ENCODE measurements at regions not wholly inside any gene's neighbourhood (a gene's known extent, or its start where the extent isn't known, plus 50 kb on each side); places are given as distances from the start of the nearest gene placed in this dataset.

DNA sequence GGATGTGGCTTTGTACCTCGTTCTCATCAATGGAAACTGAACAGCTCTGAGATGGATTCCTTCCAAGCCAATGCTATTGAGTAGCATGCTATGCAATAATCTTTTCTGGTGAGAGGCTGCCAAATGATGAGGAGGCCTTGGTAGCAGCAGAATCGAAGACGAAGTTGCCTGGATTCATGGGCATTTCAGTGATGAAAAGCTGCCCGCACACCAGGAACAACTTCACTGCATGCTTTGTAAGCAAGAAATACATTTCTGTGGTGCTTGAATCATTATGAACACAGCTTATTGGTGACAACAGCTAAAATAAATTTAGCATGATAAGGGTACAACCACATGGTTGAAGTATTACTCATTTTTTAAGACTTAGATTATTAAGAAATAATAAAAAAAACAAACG lies 246.8 kb upstream of the ROBO1 start:
- no peak for DNase-seq (ENCODE audit: extremely low spot score)
- ChIA-PET CTCF (no interaction called here), POLR2A (no interaction called here)
- TF ChIP-seq, protein P1, sequence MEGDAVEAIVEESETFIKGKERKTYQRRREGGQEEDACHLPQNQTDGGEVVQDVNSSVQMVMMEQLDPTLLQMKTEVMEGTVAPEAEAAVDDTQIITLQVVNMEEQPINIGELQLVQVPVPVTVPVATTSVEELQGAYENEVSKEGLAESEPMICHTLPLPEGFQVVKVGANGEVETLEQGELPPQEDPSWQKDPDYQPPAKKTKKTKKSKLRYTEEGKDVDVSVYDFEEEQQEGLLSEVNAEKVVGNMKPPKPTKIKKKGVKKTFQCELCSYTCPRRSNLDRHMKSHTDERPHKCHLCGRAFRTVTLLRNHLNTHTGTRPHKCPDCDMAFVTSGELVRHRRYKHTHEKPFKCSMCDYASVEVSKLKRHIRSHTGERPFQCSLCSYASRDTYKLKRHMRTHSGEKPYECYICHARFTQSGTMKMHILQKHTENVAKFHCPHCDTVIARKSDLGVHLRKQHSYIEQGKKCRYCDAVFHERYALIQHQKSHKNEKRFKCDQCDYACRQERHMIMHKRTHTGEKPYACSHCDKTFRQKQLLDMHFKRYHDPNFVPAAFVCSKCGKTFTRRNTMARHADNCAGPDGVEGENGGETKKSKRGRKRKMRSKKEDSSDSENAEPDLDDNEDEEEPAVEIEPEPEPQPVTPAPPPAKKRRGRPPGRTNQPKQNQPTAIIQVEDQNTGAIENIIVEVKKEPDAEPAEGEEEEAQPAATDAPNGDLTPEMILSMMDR (IDR thresholded peaks at IDR 0.05; ENCODE audit: control extremely low read depth, extremely low read depth, low read depth, missing control alignments), result no peak

DNA sequence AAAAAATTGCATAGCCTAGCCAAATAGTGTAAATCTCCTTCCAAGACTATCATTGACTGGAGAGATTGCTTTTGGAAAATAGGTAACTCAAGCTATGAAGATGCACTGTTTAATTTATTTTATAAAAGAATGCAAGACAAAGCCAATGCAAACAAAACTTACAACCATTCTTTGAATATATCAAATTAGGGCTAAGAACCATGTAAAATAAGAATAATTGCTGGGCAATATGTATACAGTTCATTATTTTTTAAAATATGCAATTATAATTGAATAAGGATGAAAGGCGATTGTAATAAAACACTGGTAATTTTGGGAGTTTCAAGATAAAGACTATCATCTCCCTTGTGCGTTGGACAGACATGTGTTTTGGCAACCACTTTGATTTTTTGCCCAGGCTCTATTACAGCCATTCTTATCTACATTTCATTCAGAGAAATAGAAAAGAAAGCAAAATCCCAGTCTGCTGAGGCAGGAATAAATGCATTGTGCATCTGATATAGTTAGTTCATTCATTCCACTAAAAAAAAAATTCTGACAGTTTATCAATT lies 242.3 kb upstream of the ROBO1 start:
- TF ChIP-seq, protein P1 (IDR thresholded peaks at IDR 0.05; ENCODE audit: control extremely low read depth, extremely low read depth, low read depth, missing control alignments), result no peak
- DNase-seq (ENCODE audit: extremely low spot score), result no peak
- ChIA-PET CTCF (no interaction called here), POLR2A (no interaction called here)

DNA sequence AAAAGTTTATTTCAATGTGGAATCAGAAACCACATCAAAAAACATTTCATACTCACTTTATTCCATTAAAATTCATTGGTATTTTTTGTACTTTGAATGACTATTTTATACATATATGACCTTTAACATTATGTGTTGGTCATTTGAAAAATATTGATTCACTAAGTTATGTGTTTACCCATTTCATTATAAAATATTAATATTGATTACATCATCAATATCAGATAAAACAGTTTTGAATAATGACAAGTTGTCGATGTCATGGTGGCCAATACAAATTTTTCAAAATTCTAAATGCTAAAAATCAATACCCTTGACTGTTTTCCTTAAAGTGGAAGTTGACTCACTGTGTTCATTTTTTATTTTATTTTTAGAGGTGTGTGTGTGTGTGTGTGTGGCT lies 239.7 kb upstream of the ROBO1 start:
- ChIA-PET POLR2A (no interaction called here), CTCF (no interaction called here)
- TF ChIP-seq, protein P1 (IDR thresholded peaks at IDR 0.05; ENCODE audit: control extremely low read depth, extremely low read depth, low read depth, missing control alignments), result no peak
- DNase-seq (ENCODE audit: extremely low spot score), result no peak

DNA sequence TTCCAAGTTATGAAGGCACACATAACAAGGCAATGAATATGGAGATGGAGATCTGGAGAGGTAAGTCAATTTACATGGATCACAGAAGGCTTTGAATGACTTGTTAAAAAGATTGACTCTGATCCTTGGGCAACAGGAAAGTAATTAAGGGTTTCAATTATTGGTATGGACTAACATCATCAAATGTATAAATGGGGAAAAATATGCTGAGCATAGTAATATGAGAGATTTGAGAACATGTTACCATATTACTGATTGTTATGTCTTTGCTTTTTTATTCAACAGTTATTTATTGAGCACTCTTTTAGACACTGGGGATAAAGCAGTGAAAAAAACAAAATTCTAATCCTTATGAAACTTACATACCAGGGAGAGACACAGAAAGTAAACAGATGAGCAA lies 238.5 kb upstream of the ROBO1 start:
- no peak for DNase-seq (ENCODE audit: extremely low spot score)
- TF ChIP-seq, protein P1 (IDR thresholded peaks at IDR 0.05; ENCODE audit: control extremely low read depth, extremely low read depth, low read depth, missing control alignments), result no peak
- POLR2A ChIA-PET, result no interaction called here
- CTCF ChIA-PET, result no interaction called here

DNA sequence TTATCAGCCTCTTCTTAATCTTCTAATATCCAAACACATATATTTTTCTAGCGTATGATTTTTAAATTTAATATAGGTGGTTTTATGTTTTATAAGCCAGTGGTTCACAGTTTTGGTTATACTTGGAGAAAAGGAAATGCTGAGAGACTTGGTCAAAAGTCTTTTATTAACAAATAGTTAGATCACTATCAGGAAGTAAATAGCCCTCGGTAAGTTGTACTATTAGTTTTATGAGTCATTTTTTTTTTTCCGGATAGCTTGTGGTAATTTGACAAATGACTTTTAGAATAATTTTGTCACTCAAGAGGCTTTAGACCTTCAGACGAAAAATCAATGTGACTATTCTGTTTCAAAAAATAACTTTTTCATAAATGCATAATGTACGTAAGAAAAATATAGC lies 232.2 kb upstream of the ROBO1 start:
- DNase-seq (ENCODE audit: extremely low spot score), result no peak
- CTCF ChIA-PET, result interaction anchor here (1.3 kb wide), 1 partner anchor 19 kb away, joined by 3 read pairs; no protein-coding TSS in a partner anchor
- TF ChIP-seq, protein P1 (IDR thresholded peaks at IDR 0.05; ENCODE audit: control extremely low read depth, extremely low read depth, low read depth, missing control alignments), result no peak
- POLR2A ChIA-PET, result no interaction called here

DNA sequence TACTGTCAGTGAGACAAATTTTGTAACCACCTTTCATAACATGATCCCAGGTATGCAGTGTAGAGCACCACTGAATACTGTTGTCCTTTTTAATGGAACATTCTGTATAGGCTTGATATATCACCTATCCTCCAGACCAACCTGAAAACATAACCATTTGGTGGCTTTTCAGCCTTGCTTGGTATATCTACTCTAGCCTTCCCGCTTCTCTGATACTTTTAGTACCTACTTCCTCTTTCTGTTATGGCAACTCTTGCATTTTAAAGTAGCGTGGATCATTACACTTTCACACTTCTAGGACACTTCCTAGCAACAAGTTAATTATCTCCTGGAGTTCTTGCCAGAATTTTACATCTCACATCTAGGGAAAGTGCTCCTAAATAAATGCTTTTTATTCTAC lies 226.6 kb upstream of the ROBO1 start:
- DNase-seq (ENCODE audit: extremely low spot score), result no peak
- ChIA-PET POLR2A (no interaction called here), CTCF (no interaction called here)
- TF ChIP-seq, protein P1 (IDR thresholded peaks at IDR 0.05; ENCODE audit: control extremely low read depth, extremely low read depth, low read depth, missing control alignments), result no peak

DNA sequence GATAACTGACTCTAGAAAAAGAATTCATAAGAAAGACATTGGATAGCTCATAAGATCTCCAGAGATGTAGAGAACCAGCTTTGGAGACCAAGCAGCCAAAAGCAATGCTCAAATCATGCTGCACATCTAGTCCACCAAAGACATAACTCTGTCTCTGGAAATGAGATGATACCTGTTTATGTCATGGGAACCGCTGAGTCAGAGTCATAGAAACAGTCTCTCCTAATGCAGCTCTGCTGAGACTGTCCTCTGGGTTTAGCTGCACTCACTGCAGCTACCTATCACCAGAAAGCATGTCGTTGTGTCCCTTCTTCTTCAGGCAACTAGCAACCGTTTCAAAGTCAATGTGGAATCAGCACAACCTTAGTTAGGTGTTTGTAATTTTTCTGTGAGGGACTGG lies 218.5 kb upstream of the ROBO1 start:
- CTCF ChIA-PET, result interaction anchor here (0.9 kb wide), 1 partner anchor 18 kb away, joined by 3 read pairs; no protein-coding TSS in a partner anchor
- TF ChIP-seq, protein P1 (IDR thresholded peaks at IDR 0.05; ENCODE audit: control extremely low read depth, extremely low read depth, low read depth, missing control alignments), result no peak
- DNase-seq (ENCODE audit: extremely low spot score), result no peak
- POLR2A ChIA-PET, result no interaction called here
